ENCODE measurements at regions not wholly inside any gene's neighbourhood (a gene's known extent, or its start where the extent isn't known, plus 50 kb on each side); places are given as distances from the start of the nearest gene placed in this dataset.
"Not testable (repeated sequence)": the region's sequence is repeated elsewhere in the genome, so short reads cannot be mapped to it uniquely, and the experiment has no call there.

DNA sequence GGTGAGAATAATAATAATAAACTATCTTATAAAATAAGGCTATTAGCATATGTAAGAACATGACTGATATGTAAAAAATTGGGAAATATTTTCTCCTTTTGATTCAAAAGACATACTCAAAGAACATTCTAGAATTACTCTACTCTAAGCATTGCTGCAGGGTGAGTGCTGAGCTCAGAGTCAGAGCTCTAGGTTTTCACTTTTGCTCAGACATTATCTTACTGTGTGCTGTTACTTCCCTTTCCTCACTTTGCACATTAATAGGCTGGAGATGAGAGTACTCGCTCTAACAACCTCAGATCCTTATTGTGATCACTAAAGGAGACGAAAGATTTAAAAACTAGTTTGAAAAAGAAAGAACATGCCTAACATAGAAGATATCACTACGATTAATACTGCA, 99.4 kb upstream of the C9orf72 start:
- intact Hi-C loops (cut with micrococcal nuclease) = no loop called here
- ChIA-PET CTCF (ENCODE audit: partially characterized antibody) (no interaction called here), POLR2A (ENCODE audit: partially characterized antibody) (no interaction called here)
- H3K27ac Mint-ChIP-seq = no peak overlapping the region
- no peaks in the 10 kb centered on the region for H3K36me3 ChIP-seq (ENCODE audit: insufficient read depth, low read length)
- H3K27me3 ChIP-seq (ENCODE audit: insufficient read depth, low read length) = no peaks in the 10 kb centered on the region
- no peak overlapping the region for H3K27ac ChIP-seq (ENCODE audit: low read depth, low read length)
- no peak overlapping the region for H3K4me3 ChIP-seq (ENCODE audit: low read length in 2 of 2)
- no peaks in the 10 kb centered on the region for H3K36me3 Mint-ChIP-seq
- no peak for DNase-seq
- no peaks in the 10 kb centered on the region for H3K9me3 Mint-ChIP-seq
- no peak overlapping the region for H3K4me3 Mint-ChIP-seq
- H3K27me3 Mint-ChIP-seq = peaks cover 3% of the 10 kb centered on the region in 2 donors
- no peaks in the 10 kb centered on the region for H3K9me3 ChIP-seq (ENCODE audit: control insufficient read depth in 1 of 2, low read length in 2 of 2)
- H3K4me1 Mint-ChIP-seq = no peaks in the 10 kb centered on the region
- no peaks in the 10 kb centered on the region for H3K4me1 ChIP-seq (ENCODE audit: insufficient read depth, low read length)

DNA sequence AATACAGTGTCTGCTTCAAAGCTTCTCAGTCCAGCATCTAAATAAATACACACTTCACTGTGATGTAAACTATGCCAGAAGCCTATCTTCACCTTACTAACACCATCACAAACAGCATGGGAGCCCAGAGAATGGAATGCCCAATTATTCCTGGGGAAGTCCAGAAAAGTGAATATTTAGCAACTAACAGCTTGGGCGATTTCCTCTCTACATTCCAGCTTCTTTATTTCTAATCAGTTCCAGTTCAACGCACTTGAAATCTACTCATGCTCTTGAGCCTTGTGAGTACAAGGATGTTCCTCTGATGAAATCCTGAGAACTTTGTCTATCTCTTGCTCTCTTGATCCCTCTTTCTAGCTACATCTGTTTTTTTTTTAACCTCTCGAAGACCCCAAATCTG, 100.4 kb upstream of the C9orf72 start:
- no peaks in the 10 kb centered on the region for H3K36me3 ChIP-seq (ENCODE audit: insufficient read depth, low read length)
- H3K9me3 Mint-ChIP-seq = no peaks in the 10 kb centered on the region
- H3K36me3 Mint-ChIP-seq = no peaks in the 10 kb centered on the region
- CTCF ChIA-PET (ENCODE audit: partially characterized antibody) = no interaction called here
- H3K27ac Mint-ChIP-seq = no peak overlapping the region
- no peak overlapping the region for H3K4me3 Mint-ChIP-seq
- H3K4me1 Mint-ChIP-seq = no peaks in the 10 kb centered on the region
- H3K27me3 Mint-ChIP-seq = peaks cover 3 to 5% of the 10 kb centered on the region in 2 donors
- H3K9me3 ChIP-seq (ENCODE audit: control insufficient read depth in 1 of 2, low read length in 2 of 2) = no peaks in the 10 kb centered on the region
- no peak for DNase-seq
- no peaks in the 10 kb centered on the region for H3K27me3 ChIP-seq (ENCODE audit: insufficient read depth, low read length)
- H3K4me3 ChIP-seq (ENCODE audit: low read length in 2 of 2) = no peak overlapping the region
- no peak overlapping the region for H3K27ac ChIP-seq (ENCODE audit: low read depth, low read length)
- intact Hi-C loops (cut with micrococcal nuclease) = no loop called here
- POLR2A ChIA-PET (ENCODE audit: partially characterized antibody) = no interaction called here
- H3K4me1 ChIP-seq (ENCODE audit: insufficient read depth, low read length) = no peaks in the 10 kb centered on the region

- no peaks in the 10 kb centered on the region for H3K9me3 Mint-ChIP-seq
- H3K4me3 Mint-ChIP-seq = no peak overlapping the region
- H3K27ac Mint-ChIP-seq = no peak overlapping the region
- ChIA-PET POLR2A (ENCODE audit: partially characterized antibody) (no interaction called here), CTCF (ENCODE audit: partially characterized antibody) (no interaction called here)
- no peaks in the 10 kb centered on the region for H3K4me1 ChIP-seq (ENCODE audit: insufficient read depth, low read length)
- DNase-seq = no peak
- H3K36me3 ChIP-seq (ENCODE audit: insufficient read depth, low read length) = no peaks in the 10 kb centered on the region
- no peaks in the 10 kb centered on the region for H3K27me3 ChIP-seq (ENCODE audit: insufficient read depth, low read length)
- no peaks in the 10 kb centered on the region for H3K9me3 ChIP-seq (ENCODE audit: control insufficient read depth in 1 of 2, low read length in 2 of 2)
- no peaks in the 10 kb centered on the region for H3K36me3 Mint-ChIP-seq
- H3K27me3 Mint-ChIP-seq = peaks cover 5 to 7% of the 10 kb centered on the region in 2 donors
- intact Hi-C loops (cut with micrococcal nuclease) = no loop called here
- no peak overlapping the region for H3K4me3 ChIP-seq (ENCODE audit: low read length in 2 of 2)
- H3K4me1 Mint-ChIP-seq = no peaks in the 10 kb centered on the region
- no peak overlapping the region for H3K27ac ChIP-seq (ENCODE audit: low read depth, low read length)
Measured at GRCh38 chr9:27675354-27675753, 102.1 kb upstream of the C9orf72 start.

GRCh38 chr9:27676827-27677226, 103.5 kb upstream of the C9orf72 start:
- Mint-ChIP-seq H3K27me3 (peaks cover 5% of the 10 kb centered on the region in 2 donors), H3K27ac (no peak overlapping the region), H3K4me1 (no peaks in the 10 kb centered on the region), H3K4me3 (no peak overlapping the region), H3K36me3 (no peaks in the 10 kb centered on the region), H3K9me3 (no peaks in the 10 kb centered on the region)
- CTCF ChIA-PET (ENCODE audit: partially characterized antibody) = no interaction called here
- Histone ChIP-seq H3K27ac (ENCODE audit: low read depth, low read length) (no peak overlapping the region), H3K9me3 (ENCODE audit: control insufficient read depth in 1 of 2, low read length in 2 of 2) (no peaks in the 10 kb centered on the region), H3K27me3 (ENCODE audit: insufficient read depth, low read length) (no peaks in the 10 kb centered on the region), H3K4me3 (ENCODE audit: low read length in 2 of 2) (no peak overlapping the region), H3K4me1 (ENCODE audit: insufficient read depth, low read length) (no peaks in the 10 kb centered on the region), H3K36me3 (ENCODE audit: insufficient read depth, low read length) (no peaks in the 10 kb centered on the region)
- DNase-seq = no peak
- POLR2A ChIA-PET (ENCODE audit: partially characterized antibody) = no interaction called here
- intact Hi-C loops (cut with micrococcal nuclease) = no loop called here

GRCh38 chr9:27679338-27679737, 106.1 kb upstream of the C9orf72 start:
- Histone ChIP-seq H3K27ac (ENCODE audit: low read depth, low read length) (no peak overlapping the region), H3K36me3 (ENCODE audit: insufficient read depth, low read length) (no peaks in the 10 kb centered on the region), H3K27me3 (ENCODE audit: insufficient read depth, low read length) (no peaks in the 10 kb centered on the region), H3K4me1 (ENCODE audit: insufficient read depth, low read length) (no peaks in the 10 kb centered on the region), H3K4me3 (ENCODE audit: low read length in 2 of 2) (no peak overlapping the region), H3K9me3 (ENCODE audit: control insufficient read depth in 1 of 2, low read length in 2 of 2) (no peaks in the 10 kb centered on the region)
- no peak for DNase-seq
- ChIA-PET CTCF (ENCODE audit: partially characterized antibody) (no interaction called here), POLR2A (ENCODE audit: partially characterized antibody) (no interaction called here)
- Mint-ChIP-seq H3K9me3 (no peaks in the 10 kb centered on the region), H3K4me1 (no peaks in the 10 kb centered on the region), H3K4me3 (no peak overlapping the region), H3K27ac (no peak overlapping the region), H3K27me3 (peaks cover 3 to 7% of the 10 kb centered on the region in 2 donors), H3K36me3 (no peaks in the 10 kb centered on the region)
- intact Hi-C loops (cut with micrococcal nuclease) = no loop called here

DNA sequence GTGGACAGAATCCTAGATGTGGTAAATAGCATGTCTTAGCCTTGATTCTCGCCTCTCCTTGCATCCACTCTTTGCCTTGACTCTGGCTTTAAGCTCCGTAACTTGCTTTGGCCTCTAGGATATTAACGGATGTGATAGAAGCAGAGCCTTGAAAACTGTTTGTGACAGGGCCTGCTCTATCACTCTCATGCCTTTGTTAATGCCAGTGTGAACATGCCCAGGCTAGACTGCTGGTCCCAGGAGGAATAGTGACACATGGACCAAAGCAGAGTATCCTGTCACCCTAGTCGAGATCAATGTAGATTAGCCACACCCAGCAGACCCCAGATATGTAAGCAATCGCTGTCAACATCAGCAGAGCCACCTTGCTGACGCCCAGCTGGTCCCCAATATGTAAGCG, 109.9 kb upstream of the C9orf72 start:
- Mint-ChIP-seq H3K4me1 (no peaks in the 10 kb centered on the region), H3K9me3 (no peaks in the 10 kb centered on the region), H3K36me3 (no peaks in the 10 kb centered on the region), H3K27me3 (peaks cover 0 to 7% of the 10 kb centered on the region in 2 donors), H3K4me3 (no peak overlapping the region), H3K27ac (no peak overlapping the region)
- ChIA-PET CTCF (ENCODE audit: partially characterized antibody) (no interaction called here), POLR2A (ENCODE audit: partially characterized antibody) (no interaction called here)
- no peaks in the 10 kb centered on the region for H3K36me3 ChIP-seq (ENCODE audit: insufficient read depth, low read length)
- H3K4me1 ChIP-seq (ENCODE audit: insufficient read depth, low read length) = no peaks in the 10 kb centered on the region
- no peak for DNase-seq
- no peaks in the 10 kb centered on the region for H3K9me3 ChIP-seq (ENCODE audit: control insufficient read depth in 1 of 2, low read length in 2 of 2)
- no peak overlapping the region for H3K4me3 ChIP-seq (ENCODE audit: low read length in 2 of 2)
- no peaks in the 10 kb centered on the region for H3K27me3 ChIP-seq (ENCODE audit: insufficient read depth, low read length)
- H3K27ac ChIP-seq (ENCODE audit: low read depth, low read length) = no peak overlapping the region
- intact Hi-C loops (cut with micrococcal nuclease) = no loop called here

- Histone ChIP-seq H3K27me3 (ENCODE audit: insufficient read depth, low read length) (no peaks in the 10 kb centered on the region), H3K27ac (ENCODE audit: low read depth, low read length) (no peak overlapping the region), H3K4me1 (ENCODE audit: insufficient read depth, low read length) (no peaks in the 10 kb centered on the region), H3K4me3 (ENCODE audit: low read length in 2 of 2) (no peak overlapping the region), H3K9me3 (ENCODE audit: control insufficient read depth in 1 of 2, low read length in 2 of 2) (no peaks in the 10 kb centered on the region), H3K36me3 (ENCODE audit: insufficient read depth, low read length) (no peaks in the 10 kb centered on the region)
- peaks cover 0 to 2% of the 10 kb centered on the region in 2 donors for H3K27me3 Mint-ChIP-seq
- DNase-seq = no peak
- no peak overlapping the region for H3K4me3 Mint-ChIP-seq
- ChIA-PET POLR2A (ENCODE audit: partially characterized antibody) (no interaction called here), CTCF (ENCODE audit: partially characterized antibody) (no interaction called here)
- intact Hi-C loops (cut with micrococcal nuclease) = no loop called here
- H3K4me1 Mint-ChIP-seq = peaks cover 0 to 6% (median under 1%) of the 10 kb centered on the region in 4 donors
- H3K27ac Mint-ChIP-seq = no peak overlapping the region
- peaks cover 0 to 2% (median 0%) of the 10 kb centered on the region in 8 donors for H3K9me3 Mint-ChIP-seq
- H3K36me3 Mint-ChIP-seq = no peaks in the 10 kb centered on the region
Measured at GRCh38 chr9:27688954-27689353, 115.7 kb upstream of the C9orf72 start.

GRCh38 chr9:27690816-27691215, 117.5 kb upstream of the C9orf72 start:
- H3K9me3 Mint-ChIP-seq; H3K4me1 Mint-ChIP-seq; H3K9me3 ChIP-seq (ENCODE audit: control insufficient read depth in 1 of 2, low read length in 2 of 2); H3K27ac ChIP-seq (ENCODE audit: low read depth, low read length); H3K27me3 Mint-ChIP-seq; H3K36me3 Mint-ChIP-seq; H3K4me3 ChIP-seq (ENCODE audit: low read length in 2 of 2); CTCF ChIA-PET (ENCODE audit: partially characterized antibody); POLR2A ChIA-PET (ENCODE audit: partially characterized antibody); H3K4me3 Mint-ChIP-seq; H3K36me3 ChIP-seq (ENCODE audit: insufficient read depth, low read length); intact Hi-C loops (cut with micrococcal nuclease); H3K4me1 ChIP-seq (ENCODE audit: insufficient read depth, low read length); H3K27ac Mint-ChIP-seq; H3K27me3 ChIP-seq (ENCODE audit: insufficient read depth, low read length): not testable (repeated sequence)
- peak in 3 of 5 donors; percentile 5 to 12 (median 6) for DNase-seq

Data from CD4-positive, alpha-beta memory T cell (primary cell).